ENCODE measurements at regions not wholly inside any gene's neighbourhood (a gene's known extent, or its start where the extent isn't known, plus 50 kb on each side); places are given as distances from the start of the nearest gene placed in this dataset.
A peak's percentile ranks its signal among the peaks of the same experiment; 100 is the strongest.

DNA sequence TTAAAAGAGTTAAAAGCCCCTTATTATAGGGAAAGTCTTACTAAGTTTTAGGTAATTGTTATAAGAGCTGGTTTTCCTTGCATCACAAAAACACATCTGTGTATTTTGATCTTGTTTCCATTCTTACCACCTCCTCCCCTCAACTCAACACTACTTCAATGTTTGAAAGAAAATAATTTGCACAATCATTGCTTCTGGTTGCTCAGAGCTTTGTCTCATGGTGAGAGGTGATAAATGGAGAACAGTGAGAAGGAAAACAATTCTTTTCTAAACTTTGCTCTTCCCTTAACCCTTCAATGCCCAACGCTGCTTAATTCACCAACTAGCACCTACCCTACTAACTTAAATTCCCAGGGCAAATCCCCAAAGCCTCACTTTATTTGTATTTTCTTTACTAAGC, 268.1 kb upstream of the LINC00305 start:
- Mint-ChIP-seq H3K27me3 (ENCODE audit: low read depth) (no peaks in the 10 kb centered on the region), H3K27ac (no peak overlapping the region), H3K36me3 (no peaks in the 10 kb centered on the region), H3K4me3 (no peak overlapping the region), H3K4me1 (no peaks in the 10 kb centered on the region), H3K9me3 (no peaks in the 10 kb centered on the region)
- no peak for DNase-seq (ENCODE audit: low spot score in 2 of 2, unreplicated experiment in 2 of 2)
- TF ChIP-seq, protein P1, sequence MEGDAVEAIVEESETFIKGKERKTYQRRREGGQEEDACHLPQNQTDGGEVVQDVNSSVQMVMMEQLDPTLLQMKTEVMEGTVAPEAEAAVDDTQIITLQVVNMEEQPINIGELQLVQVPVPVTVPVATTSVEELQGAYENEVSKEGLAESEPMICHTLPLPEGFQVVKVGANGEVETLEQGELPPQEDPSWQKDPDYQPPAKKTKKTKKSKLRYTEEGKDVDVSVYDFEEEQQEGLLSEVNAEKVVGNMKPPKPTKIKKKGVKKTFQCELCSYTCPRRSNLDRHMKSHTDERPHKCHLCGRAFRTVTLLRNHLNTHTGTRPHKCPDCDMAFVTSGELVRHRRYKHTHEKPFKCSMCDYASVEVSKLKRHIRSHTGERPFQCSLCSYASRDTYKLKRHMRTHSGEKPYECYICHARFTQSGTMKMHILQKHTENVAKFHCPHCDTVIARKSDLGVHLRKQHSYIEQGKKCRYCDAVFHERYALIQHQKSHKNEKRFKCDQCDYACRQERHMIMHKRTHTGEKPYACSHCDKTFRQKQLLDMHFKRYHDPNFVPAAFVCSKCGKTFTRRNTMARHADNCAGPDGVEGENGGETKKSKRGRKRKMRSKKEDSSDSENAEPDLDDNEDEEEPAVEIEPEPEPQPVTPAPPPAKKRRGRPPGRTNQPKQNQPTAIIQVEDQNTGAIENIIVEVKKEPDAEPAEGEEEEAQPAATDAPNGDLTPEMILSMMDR (IDR thresholded peaks at IDR 0.05; ENCODE audit: unreplicated experiment) = no peak

- Mint-ChIP-seq H3K9me3 (no peaks in the 10 kb centered on the region), H3K36me3 (no peaks in the 10 kb centered on the region), H3K4me1 (no peaks in the 10 kb centered on the region), H3K27me3 (ENCODE audit: low read depth) (no peaks in the 10 kb centered on the region), H3K4me3 (no peak overlapping the region), H3K27ac (no peak overlapping the region)
- no peak for DNase-seq (ENCODE audit: low spot score in 2 of 2, unreplicated experiment in 2 of 2)
- TF ChIP-seq, protein P1 (IDR thresholded peaks at IDR 0.05; ENCODE audit: unreplicated experiment) = no peak
These were observed 266.3 kb upstream of the LINC00305 start for GRCh38 chr18:64415218-64415617.

GRCh38 chr18:64410685-64411084, 261.8 kb upstream of the LINC00305 start:
- Mint-ChIP-seq H3K9me3 (no peaks in the 10 kb centered on the region), H3K36me3 (no peaks in the 10 kb centered on the region), H3K27me3 (ENCODE audit: low read depth) (no peaks in the 10 kb centered on the region), H3K4me1 (no peaks in the 10 kb centered on the region), H3K27ac (no peak overlapping the region), H3K4me3 (no peak overlapping the region)
- TF ChIP-seq, protein P1 (IDR thresholded peaks at IDR 0.05; ENCODE audit: unreplicated experiment) = no peak
- DNase-seq (ENCODE audit: low spot score in 2 of 2, unreplicated experiment in 2 of 2) = no peak

DNA sequence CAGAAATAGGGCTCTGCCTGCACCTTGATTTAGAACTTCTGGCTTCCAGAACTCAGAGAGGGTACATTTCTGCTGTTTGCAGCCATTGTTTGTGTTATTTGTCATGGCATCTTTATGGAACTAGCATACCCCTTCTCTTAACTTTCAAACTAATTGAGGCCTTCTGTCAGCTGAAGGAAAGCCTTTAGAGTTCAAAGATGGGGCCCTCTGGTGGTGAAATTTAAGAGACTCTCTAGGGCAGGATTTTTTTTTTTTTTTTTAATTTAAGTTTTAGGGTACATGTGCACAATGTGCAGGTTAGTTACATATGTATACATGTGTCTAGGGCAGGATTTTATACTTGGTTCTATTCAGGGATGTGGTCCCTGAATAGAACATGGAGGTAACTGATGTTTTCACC, 260.6 kb upstream of the LINC00305 start:
- TF ChIP-seq, protein P1 (IDR thresholded peaks at IDR 0.05; ENCODE audit: unreplicated experiment) = peak; percentile 50
- H3K27me3 Mint-ChIP-seq (ENCODE audit: low read depth) = no peaks in the 10 kb centered on the region
- no peaks in the 10 kb centered on the region for H3K4me1 Mint-ChIP-seq
- no peak overlapping the region for H3K27ac Mint-ChIP-seq
- no peak for DNase-seq (ENCODE audit: low spot score in 2 of 2, unreplicated experiment in 2 of 2)
- no peak overlapping the region for H3K4me3 Mint-ChIP-seq
- H3K9me3 Mint-ChIP-seq = no peaks in the 10 kb centered on the region
- H3K36me3 Mint-ChIP-seq = no peaks in the 10 kb centered on the region

GRCh38 chr18:64407606-64408005, 258.7 kb upstream of the LINC00305 start:
- H3K4me3 Mint-ChIP-seq = no peak overlapping the region
- no peaks in the 10 kb centered on the region for H3K36me3 Mint-ChIP-seq
- peaks cover under 1% of the 10 kb centered on the region for H3K4me1 Mint-ChIP-seq
- TF ChIP-seq, protein P1 (IDR thresholded peaks at IDR 0.05; ENCODE audit: unreplicated experiment) = no peak
- H3K27me3 Mint-ChIP-seq (ENCODE audit: low read depth) = no peaks in the 10 kb centered on the region
- no peak overlapping the region for H3K27ac Mint-ChIP-seq
- H3K9me3 Mint-ChIP-seq = no peaks in the 10 kb centered on the region
- no peak for DNase-seq (ENCODE audit: low spot score in 2 of 2, unreplicated experiment in 2 of 2)

GRCh38 chr18:64405161-64405560, 256.3 kb upstream of the LINC00305 start:
- no peaks in the 10 kb centered on the region for H3K9me3 Mint-ChIP-seq
- H3K36me3 Mint-ChIP-seq = no peaks in the 10 kb centered on the region
- no peak overlapping the region for H3K4me3 Mint-ChIP-seq
- TF ChIP-seq, protein P1 (IDR thresholded peaks at IDR 0.05; ENCODE audit: unreplicated experiment) = no peak
- no peak for DNase-seq (ENCODE audit: low spot score in 2 of 2, unreplicated experiment in 2 of 2)
- no peaks in the 10 kb centered on the region for H3K27me3 Mint-ChIP-seq (ENCODE audit: low read depth)
- H3K27ac Mint-ChIP-seq = no peak overlapping the region
- H3K4me1 Mint-ChIP-seq = peaks cover 3% of the 10 kb centered on the region
